OCI-LY7 (cell line): ENCODE measurements at regions not wholly inside any gene's neighbourhood (a gene's known extent, or its start where the extent isn't known, plus 50 kb on each side); places are given as distances from the start of the nearest gene placed in this dataset.

ENCODE experiments used
- CTCF ChIP-seq: fragments of 200-600 bp; sonication (generic); conservative IDR thresholded peaks from 2 replicates; pipeline ENCODE4 v1.5.1; 2014; ENCODE audit warnings: mild to moderate bottlenecking, antibody characterized with exemption, low read length, moderate library complexity, mixed read lengths
- EZH2phosphoT487 ChIP-seq: fragments of 200-600 bp; sonication (generic); IDR thresholded peaks from 2 replicates; pipeline ENCODE4 v1.6.1; 2018; ENCODE audit warnings: low read depth, borderline replicate concordance, mild to moderate bottlenecking, mixed run types, antibody characterized with exemption, low read length, moderate library complexity, mixed read lengths

- no peak for TF ChIP-seq CTCF
- no peak for TF ChIP-seq EZH2phosphoT487
These were observed 91.9 kb upstream of the GPR50 start for GRCh38 chrX:151084454-151084853.
